ENCODE measurements at regions not wholly inside any gene's neighbourhood (a gene's known extent, or its start where the extent isn't known, plus 50 kb on each side); places are given as distances from the start of the nearest gene placed in this dataset.

GRCh38 chr10:10956681-10957542 is 60.8 kb upstream of the CELF2 start:
- POLR2A ChIA-PET = no interaction called here
- no peak for DNase-seq (ENCODE audit: low read depth, low spot score)
- H3K4me3 ChIP-seq (ENCODE audit: low read depth, low read length) = no peak overlapping the region
- no peaks in the 10 kb centered on the region for H3K9me3 ChIP-seq (ENCODE audit: control insufficient read depth, insufficient read depth, low read length)
- CTCF ChIA-PET = no interaction called here
- no peak overlapping the region for H3K27ac ChIP-seq (ENCODE audit: low read depth, low read length)
- no peak for TF ChIP-seq CTCF (IDR thresholded peaks at IDR 0.05; ENCODE audit: low read depth, low read length)
- H3K27me3 ChIP-seq (ENCODE audit: control insufficient read depth, insufficient read depth, low read length) = no peaks in the 10 kb centered on the region

GRCh38 chr10:10958041-10958440 is 59.6 kb upstream of the CELF2 start:
- DNase-seq (ENCODE audit: low read depth, low spot score) = no peak
- no peak for TF ChIP-seq CTCF (IDR thresholded peaks at IDR 0.05; ENCODE audit: low read depth, low read length)
- H3K4me3 ChIP-seq (ENCODE audit: low read depth, low read length) = no peak overlapping the region
- CTCF ChIA-PET = no interaction called here
- POLR2A ChIA-PET = no interaction called here
- H3K27me3 ChIP-seq (ENCODE audit: control insufficient read depth, insufficient read depth, low read length) = no peaks in the 10 kb centered on the region
- H3K27ac ChIP-seq (ENCODE audit: low read depth, low read length) = no peak overlapping the region
- no peaks in the 10 kb centered on the region for H3K9me3 ChIP-seq (ENCODE audit: control insufficient read depth, insufficient read depth, low read length)

- ChIA-PET CTCF (no interaction called here), POLR2A (no interaction called here)
- Histone ChIP-seq H3K4me3 (ENCODE audit: low read depth, low read length) (no peak overlapping the region), H3K27me3 (ENCODE audit: control insufficient read depth, insufficient read depth, low read length) (no peaks in the 10 kb centered on the region), H3K9me3 (ENCODE audit: control insufficient read depth, insufficient read depth, low read length) (no peaks in the 10 kb centered on the region), H3K27ac (ENCODE audit: low read depth, low read length) (no peak overlapping the region)
- DNase-seq (ENCODE audit: low read depth, low spot score) = no peak
- TF ChIP-seq CTCF (IDR thresholded peaks at IDR 0.05; ENCODE audit: low read depth, low read length) = no peak
These were observed 58.0 kb upstream of the CELF2 start for GRCh38 chr10:10959666-10960065.

GRCh38 chr10:10960534-10960933 is 57.1 kb upstream of the CELF2 start:
- CTCF ChIA-PET = no interaction called here
- no peak overlapping the region for H3K27ac ChIP-seq (ENCODE audit: low read depth, low read length)
- no peak overlapping the region for H3K4me3 ChIP-seq (ENCODE audit: low read depth, low read length)
- DNase-seq (ENCODE audit: low read depth, low spot score) = no peak
- no peak for TF ChIP-seq CTCF (IDR thresholded peaks at IDR 0.05; ENCODE audit: low read depth, low read length)
- H3K27me3 ChIP-seq (ENCODE audit: control insufficient read depth, insufficient read depth, low read length) = no peaks in the 10 kb centered on the region
- no peaks in the 10 kb centered on the region for H3K9me3 ChIP-seq (ENCODE audit: control insufficient read depth, insufficient read depth, low read length)
- POLR2A ChIA-PET = no interaction called here

- no peak for TF ChIP-seq CTCF (IDR thresholded peaks at IDR 0.05; ENCODE audit: low read depth, low read length)
- Histone ChIP-seq H3K27ac (ENCODE audit: low read depth, low read length) (no peak overlapping the region), H3K9me3 (ENCODE audit: control insufficient read depth, insufficient read depth, low read length) (no peaks in the 10 kb centered on the region), H3K4me3 (ENCODE audit: low read depth, low read length) (no peak overlapping the region), H3K27me3 (ENCODE audit: control insufficient read depth, insufficient read depth, low read length) (no peaks in the 10 kb centered on the region)
- ChIA-PET POLR2A (no interaction called here), CTCF (no interaction called here)
- DNase-seq (ENCODE audit: low read depth, low spot score) = no peak
These were observed 56.6 kb upstream of the CELF2 start for GRCh38 chr10:10961072-10961471.

All from AG04450 (cell line).